Ovary (tissue), 3 donors: ENCODE measurements at regions not wholly inside any gene's neighbourhood (a gene's known extent, or its start where the extent isn't known, plus 50 kb on each side); places are given as distances from the start of the nearest gene placed in this dataset.

Source experiments
- EP300 ChIP-seq: sonication (generic); formaldehyde crosslinking; IDR thresholded peaks from one replicate; pipeline ENCODE4 v1.6.1; 2017; ENCODE audit warnings: antibody characterized with exemption
- TF ChIP-seq, protein P1 (sequence below), 3 donors: fragments of 450-650 bp in 2 of 3; fragments of 200-600 bp in 1 of 3; IDR thresholded peaks; one replicate each; pipeline versions ENCODE4 v1.5.1 to v1.8.0; 2016 to 2022; ENCODE audit warnings: antibody characterized with exemption in 3 of 3, mild to moderate bottlenecking in 1 of 3
- donor health status: DM: no; HTN: no; CAD: no.

DNA sequence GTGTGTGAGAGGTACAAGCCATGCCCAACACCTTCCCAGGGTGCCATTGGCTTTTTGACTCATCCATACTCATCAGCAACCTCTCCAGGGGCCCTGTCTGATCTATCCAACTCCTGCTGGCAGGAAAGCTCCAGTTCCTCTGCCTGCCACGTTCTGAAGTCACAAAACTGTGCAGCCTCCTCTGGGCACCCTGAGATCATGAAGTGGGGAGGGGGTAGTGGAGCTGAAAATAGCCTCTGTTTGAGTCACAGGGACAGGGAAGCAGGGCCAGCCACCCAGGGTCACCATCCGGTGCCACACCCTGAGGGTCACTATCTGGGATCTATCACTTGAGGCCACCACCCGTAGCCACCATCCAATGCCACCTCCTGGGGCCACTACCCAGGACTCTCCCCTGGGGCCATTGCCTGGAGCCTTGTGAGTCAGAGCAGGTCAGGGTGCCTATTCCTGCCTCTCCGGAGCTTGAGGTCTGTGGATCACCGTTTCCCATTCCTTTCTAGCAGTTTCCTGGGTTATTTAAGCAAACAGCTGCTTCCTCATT lies 172.1 kb downstream of the NUFIP1 start:
- TF ChIP-seq, protein P1, sequence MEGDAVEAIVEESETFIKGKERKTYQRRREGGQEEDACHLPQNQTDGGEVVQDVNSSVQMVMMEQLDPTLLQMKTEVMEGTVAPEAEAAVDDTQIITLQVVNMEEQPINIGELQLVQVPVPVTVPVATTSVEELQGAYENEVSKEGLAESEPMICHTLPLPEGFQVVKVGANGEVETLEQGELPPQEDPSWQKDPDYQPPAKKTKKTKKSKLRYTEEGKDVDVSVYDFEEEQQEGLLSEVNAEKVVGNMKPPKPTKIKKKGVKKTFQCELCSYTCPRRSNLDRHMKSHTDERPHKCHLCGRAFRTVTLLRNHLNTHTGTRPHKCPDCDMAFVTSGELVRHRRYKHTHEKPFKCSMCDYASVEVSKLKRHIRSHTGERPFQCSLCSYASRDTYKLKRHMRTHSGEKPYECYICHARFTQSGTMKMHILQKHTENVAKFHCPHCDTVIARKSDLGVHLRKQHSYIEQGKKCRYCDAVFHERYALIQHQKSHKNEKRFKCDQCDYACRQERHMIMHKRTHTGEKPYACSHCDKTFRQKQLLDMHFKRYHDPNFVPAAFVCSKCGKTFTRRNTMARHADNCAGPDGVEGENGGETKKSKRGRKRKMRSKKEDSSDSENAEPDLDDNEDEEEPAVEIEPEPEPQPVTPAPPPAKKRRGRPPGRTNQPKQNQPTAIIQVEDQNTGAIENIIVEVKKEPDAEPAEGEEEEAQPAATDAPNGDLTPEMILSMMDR (IDR thresholded peaks at IDR 0.05), result no peak
- no peak for TF ChIP-seq EP300
